GM21619 (cell line): ENCODE measurements at regions not wholly inside any gene's neighbourhood (a gene's known extent, or its start where the extent isn't known, plus 50 kb on each side); places are given as distances from the start of the nearest gene placed in this dataset.

ENCODE experiments used
- ATAC-seq: cut with Tn5 transposase; IDR thresholded peaks from one replicate; pipeline ENCODE4 v1.9.1; 2021; ENCODE audit not compliant: unreplicated experiment

- ATAC-seq, result no peak
Measured at GRCh38 chr20:57928181-57928967, 218.6 kb upstream of the PMEPA1 start.

GRCh38 chr20:57927376-57927775, 217.6 kb upstream of the PMEPA1 start:
- no peak for ATAC-seq

- ATAC-seq, result no peak
Measured at GRCh38 chr20:57922706-57923105, 212.9 kb upstream of the PMEPA1 start.

GRCh38 chr20:57922083-57922482, 212.3 kb upstream of the PMEPA1 start:
- no peak for ATAC-seq

- no peak for ATAC-seq
Measured at GRCh38 chr20:57921676-57922075, 211.9 kb upstream of the PMEPA1 start.

- no peak for ATAC-seq
Measured at GRCh38 chr20:57920971-57921370, 211.2 kb upstream of the PMEPA1 start.

- no peak for ATAC-seq
Measured at GRCh38 chr20:57919049-57919448, 209.2 kb upstream of the PMEPA1 start.

- no peak for ATAC-seq
Measured at GRCh38 chr20:57918551-57918950, 208.7 kb upstream of the PMEPA1 start.

- ATAC-seq, result no peak
Measured at GRCh38 chr20:57914205-57914604, 204.4 kb upstream of the PMEPA1 start.

- ATAC-seq, result no peak
Measured at GRCh38 chr20:57913156-57913930, 203.5 kb upstream of the PMEPA1 start.

- no peak for ATAC-seq
Measured at GRCh38 chr20:57912227-57912582, 202.4 kb upstream of the PMEPA1 start.

GRCh38 chr20:57911512-57912226, 201.9 kb upstream of the PMEPA1 start:
- no peak for ATAC-seq

GRCh38 chr20:57910716-57911115, 200.9 kb upstream of the PMEPA1 start:
- ATAC-seq, result no peak

GRCh38 chr20:57909763-57910331, 200.0 kb upstream of the PMEPA1 start:
- ATAC-seq, result no peak

- no peak for ATAC-seq
Measured at GRCh38 chr20:57908704-57909630, 199.2 kb upstream of the PMEPA1 start.

GRCh38 chr20:57908226-57908625, 198.4 kb upstream of the PMEPA1 start:
- ATAC-seq, result no peak

GRCh38 chr20:57907131-57908000, 197.6 kb upstream of the PMEPA1 start:
- ATAC-seq, result no peak

GRCh38 chr20:57905448-57905847, 195.6 kb upstream of the PMEPA1 start:
- no peak for ATAC-seq

GRCh38 chr20:57904314-57905105, 194.7 kb upstream of the PMEPA1 start:
- ATAC-seq, result no peak
